H9 (cell line): ENCODE measurements at regions not wholly inside any gene's neighbourhood (a gene's known extent, or its start where the extent isn't known, plus 50 kb on each side); places are given as distances from the start of the nearest gene placed in this dataset.

Experiments used
- DNase-seq: peaks from one replicate; pipeline ENCODE4 v3.0.0-alpha.2; 2017
- H2AFZ ChIP-seq: one replicate; pipeline ENCODE4 v1.6.1; 2013; ENCODE audit warnings: mild to moderate bottlenecking, low read length, control low read depth, moderate library complexity
- H2AK5ac ChIP-seq: 2 replicates; pipeline ENCODE4 v1.6.1; 2013; ENCODE audit warnings: low read length, control low read depth, mixed read lengths; ENCODE audit not compliant: insufficient read length
- H2BK120ac ChIP-seq: one replicate; pipeline ENCODE4 v1.6.1; 2013; ENCODE audit warnings: low read depth, mild to moderate bottlenecking, low read length, control low read depth, inconsistent platforms; ENCODE audit not compliant: poor library complexity, severe bottlenecking
- H2BK12ac ChIP-seq: 2 replicates; pipeline ENCODE4 v1.6.1; 2013; ENCODE audit warnings: low read length, control low read depth, mixed read lengths, low read depth; ENCODE audit not compliant: insufficient read length
- H2BK15ac ChIP-seq: 2 replicates; pipeline ENCODE4 v1.6.1; 2013; ENCODE audit warnings: low read depth, low read length, control low read depth
- H2BK20ac ChIP-seq: one replicate; pipeline ENCODE4 v1.6.1; 2013; ENCODE audit warnings: low read depth, mild to moderate bottlenecking, low read length, control low read depth, inconsistent platforms; ENCODE audit not compliant: poor library complexity, severe bottlenecking
- H2BK5ac ChIP-seq: 2 replicates; pipeline ENCODE4 v1.6.1; 2013; ENCODE audit warnings: low read length, control low read depth, mixed read lengths; ENCODE audit not compliant: insufficient read length
- H3K14ac ChIP-seq: 2 replicates; pipeline ENCODE4 v1.6.1; 2013; ENCODE audit warnings: low read length, control low read depth; ENCODE audit not compliant: insufficient read depth
- H3K18ac ChIP-seq: 2 replicates; pipeline ENCODE4 v1.6.1; 2013; ENCODE audit warnings: low read depth, mild to moderate bottlenecking, mixed read lengths, low read length, control low read depth; ENCODE audit not compliant: insufficient read length
- H3K23ac ChIP-seq: 2 replicates; pipeline ENCODE4 v1.6.1; 2013; ENCODE audit warnings: low read length, control low read depth, mixed read lengths, low read depth; ENCODE audit not compliant: insufficient read length
- H3K23me2 ChIP-seq: 2 replicates; pipeline ENCODE4 v1.6.1; 2013; ENCODE audit warnings: low read depth, mild to moderate bottlenecking, mixed read lengths, low read length, control low read depth; ENCODE audit not compliant: insufficient read length, poor library complexity, severe bottlenecking
- H3K27ac ChIP-seq: 2 replicates; pipeline ENCODE4 v1.5.1; 2013; ENCODE audit warnings: low read length, control low read depth, mixed read lengths, low read depth; ENCODE audit not compliant: insufficient read length
- H3K27me3 ChIP-seq: 2 replicates; pipeline ENCODE4 v1.6.1; 2013; ENCODE audit warnings: low read length, control low read depth, inconsistent platforms; ENCODE audit not compliant: insufficient read depth
- H3K4ac ChIP-seq: 2 replicates; pipeline ENCODE4 v1.6.1; 2013; ENCODE audit warnings: low read depth, mild to moderate bottlenecking, control low read depth, inconsistent platforms, low read length, moderate library complexity
- H3K4me1 ChIP-seq: 2 replicates; pipeline ENCODE4 v1.6.1; 2013; ENCODE audit warnings: low read length, control low read depth, inconsistent platforms; ENCODE audit not compliant: insufficient read depth
- H3K4me2 ChIP-seq: 2 replicates; pipeline ENCODE4 v1.6.1; 2013; ENCODE audit warnings: low read length, control low read depth, mixed read lengths; ENCODE audit not compliant: insufficient read length, insufficient read depth
- H3K56ac ChIP-seq: 2 replicates; pipeline ENCODE4 v1.6.1; 2013; ENCODE audit warnings: low read depth, mild to moderate bottlenecking, mixed read lengths, low read length, control low read depth; ENCODE audit not compliant: insufficient read length
- H3K79me1 ChIP-seq: 2 replicates; pipeline ENCODE4 v1.6.1; 2013; ENCODE audit warnings: low read depth, mild to moderate bottlenecking, moderate library complexity, low read length, control low read depth, inconsistent platforms; ENCODE audit not compliant: insufficient read depth, poor library complexity, severe bottlenecking
- H3K79me2 ChIP-seq: 2 replicates; pipeline ENCODE4 v1.6.1; 2013; ENCODE audit warnings: low read length, control low read depth, inconsistent platforms; ENCODE audit not compliant: insufficient read depth
- H3K9ac ChIP-seq: 2 replicates; pipeline ENCODE4 v1.6.1; 2013; ENCODE audit warnings: low read length, control low read depth, mixed read lengths; ENCODE audit not compliant: insufficient read length; ENCODE audit errors: extremely low read depth
- H3K9me3 ChIP-seq: one replicate; pipeline ENCODE4 v1.6.1; 2013; ENCODE audit warnings: low read depth, low read length, inconsistent platforms; ENCODE audit not compliant: control insufficient read depth
- H3T11ph ChIP-seq: one replicate; pipeline ENCODE4 v1.6.1; 2013; ENCODE audit warnings: mild to moderate bottlenecking, low read length, control low read depth, inconsistent platforms
- H4K20me1 ChIP-seq: one replicate; pipeline ENCODE4 v1.6.1; 2013; ENCODE audit not compliant: control insufficient read depth, insufficient read length, insufficient read depth
- H4K5ac ChIP-seq: 2 replicates; pipeline ENCODE4 v1.6.1; 2013; ENCODE audit warnings: low read depth, mild to moderate bottlenecking, mixed read lengths, low read length, control low read depth; ENCODE audit not compliant: insufficient read length
- H4K8ac ChIP-seq: replicated peaks from 2 replicates; pipeline ENCODE4 v1.6.1; 2013; ENCODE audit warnings: low read length, control low read depth, mixed read lengths, low read depth; ENCODE audit not compliant: insufficient read length
- H4K91ac ChIP-seq: 2 replicates; pipeline ENCODE4 v1.6.1; 2013; ENCODE audit warnings: low read depth, mild to moderate bottlenecking, moderate library complexity, mixed read lengths, low read length, control low read depth; ENCODE audit not compliant: insufficient read length
- H3K27ac Mint-ChIP-seq, 3 experiments: 2 replicates in 2 of 3; 3 replicates in 1 of 3; pipeline ENCODE4 v1.8.0; 2020 to 2021; ENCODE audit warnings: mixed read lengths in 3 of 3, mild to moderate bottlenecking in 1 of 3, moderate library complexity in 1 of 3
- H3K27me3 Mint-ChIP-seq: 2 replicates; pipeline ENCODE4 v1.8.0; 2021; ENCODE audit warnings: low read depth, mild to moderate bottlenecking, moderate library complexity, mixed read lengths
- H3K36me3 Mint-ChIP-seq, 3 experiments: 2 replicates in 2 of 3; 3 replicates in 1 of 3; pipeline ENCODE4 v1.8.0; 2020 to 2021; ENCODE audit warnings: low read depth in 3 of 3, mixed read lengths in 3 of 3; ENCODE audit not compliant: insufficient read depth in 1 of 3
- H3K4me1 Mint-ChIP-seq, 2 experiments: 2 replicates each; pipeline ENCODE4 v1.8.0; 2020; ENCODE audit warnings: mixed read lengths in 2 of 2
- H3K4me3 Mint-ChIP-seq, 2 experiments: 2 replicates in 1 of 2; 3 replicates in 1 of 2; pipeline ENCODE4 v1.8.0; 2020 to 2021; ENCODE audit warnings: mild to moderate bottlenecking in 2 of 2, mixed read lengths in 2 of 2, moderate library complexity in 1 of 2
- H3K9me3 Mint-ChIP-seq, 2 experiments: 2 replicates in 1 of 2; 3 replicates in 1 of 2; pipeline ENCODE4 v1.8.0; 2020; ENCODE audit warnings: mild to moderate bottlenecking in 2 of 2, mixed read lengths in 2 of 2, moderate library complexity in 1 of 2
- CTCF ChIP-seq: fragments of 200-600 bp; sonication (generic); conservative IDR thresholded peaks from 3 replicates; pipeline ENCODE4 v1.8.0; 2021; ENCODE audit warnings: antibody characterized with exemption, mild to moderate bottlenecking
- WGBS: extraction: QIAGEN DNeasy Blood & Tissue Kit; methylation state at CpG from one replicate; pipeline ENCODE4 v1.1.7; 2013; ENCODE audit warnings: missing lambda C conversion rate, low lambda C conversion rate, mixed read lengths; ENCODE audit not compliant: insufficient read length; ENCODE audit errors: extremely low coverage; 5-methylcytosine and 5-hydroxymethylcytosine counted together

GRCh38 chr1:83104558-83104957 lies 894.4 kb downstream of the TTLL7 start:
- H3K27me3 Mint-ChIP-seq = no peaks in the 10 kb centered on the region
- H3K27me3 ChIP-seq = no peaks in the 10 kb centered on the region
- WGBS = no CpG with 5 or more reads among the region's 2 CpGs
- no peaks in the 10 kb centered on the region for H4K20me1 ChIP-seq
- H3K4me1 ChIP-seq = peaks cover 1% of the 10 kb centered on the region; the same call in 1 of the 2 replicates
- no peak overlapping the region for H3K27ac ChIP-seq
- no peak overlapping the region for H2BK5ac ChIP-seq
- H3K23me2 ChIP-seq = no peaks in the 10 kb centered on the region
- H4K5ac ChIP-seq = no peak overlapping the region
- no peak overlapping the region for H2AK5ac ChIP-seq
- no peaks in the 10 kb centered on the region for H3K9me3 Mint-ChIP-seq
- no peak overlapping the region for H3K18ac ChIP-seq
- H3K4me3 Mint-ChIP-seq = no peak overlapping the region
- H3T11ph ChIP-seq = no peak overlapping the region
- H2BK15ac ChIP-seq = no peak overlapping the region
- no peak overlapping the region for H4K91ac ChIP-seq
- H3K36me3 Mint-ChIP-seq = no peaks in the 10 kb centered on the region
- no peak overlapping the region for H3K27ac Mint-ChIP-seq
- H3K4me2 ChIP-seq = no peak overlapping the region
- no peak overlapping the region for H2BK20ac ChIP-seq
- no peak overlapping the region for H3K56ac ChIP-seq
- H2AFZ ChIP-seq = no peak overlapping the region
- no peak overlapping the region for H2BK12ac ChIP-seq
- no peaks in the 10 kb centered on the region for H3K79me2 ChIP-seq
- TF ChIP-seq CTCF = no peak
- no peak overlapping the region for H2BK120ac ChIP-seq
- H3K79me1 ChIP-seq = no peaks in the 10 kb centered on the region
- no peak overlapping the region for H4K8ac ChIP-seq
- no peak overlapping the region for H3K9ac ChIP-seq
- peaks cover 16 to 18% of the 10 kb centered on the region in 2 experiments for H3K4me1 Mint-ChIP-seq
- no peaks in the 10 kb centered on the region for H3K9me3 ChIP-seq
- H3K4ac ChIP-seq = no peak overlapping the region
- no peak overlapping the region for H3K23ac ChIP-seq
- H3K14ac ChIP-seq = no peak overlapping the region
- DNase-seq = no peak
